ENCODE measurements at regions not wholly inside any gene's neighbourhood (a gene's known extent, or its start where the extent isn't known, plus 50 kb on each side); places are given as distances from the start of the nearest gene placed in this dataset.

- no peak for TF ChIP-seq POLR2A (IDR thresholded peaks at IDR 0.05)
- TF ChIP-seq, protein P1, sequence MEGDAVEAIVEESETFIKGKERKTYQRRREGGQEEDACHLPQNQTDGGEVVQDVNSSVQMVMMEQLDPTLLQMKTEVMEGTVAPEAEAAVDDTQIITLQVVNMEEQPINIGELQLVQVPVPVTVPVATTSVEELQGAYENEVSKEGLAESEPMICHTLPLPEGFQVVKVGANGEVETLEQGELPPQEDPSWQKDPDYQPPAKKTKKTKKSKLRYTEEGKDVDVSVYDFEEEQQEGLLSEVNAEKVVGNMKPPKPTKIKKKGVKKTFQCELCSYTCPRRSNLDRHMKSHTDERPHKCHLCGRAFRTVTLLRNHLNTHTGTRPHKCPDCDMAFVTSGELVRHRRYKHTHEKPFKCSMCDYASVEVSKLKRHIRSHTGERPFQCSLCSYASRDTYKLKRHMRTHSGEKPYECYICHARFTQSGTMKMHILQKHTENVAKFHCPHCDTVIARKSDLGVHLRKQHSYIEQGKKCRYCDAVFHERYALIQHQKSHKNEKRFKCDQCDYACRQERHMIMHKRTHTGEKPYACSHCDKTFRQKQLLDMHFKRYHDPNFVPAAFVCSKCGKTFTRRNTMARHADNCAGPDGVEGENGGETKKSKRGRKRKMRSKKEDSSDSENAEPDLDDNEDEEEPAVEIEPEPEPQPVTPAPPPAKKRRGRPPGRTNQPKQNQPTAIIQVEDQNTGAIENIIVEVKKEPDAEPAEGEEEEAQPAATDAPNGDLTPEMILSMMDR (IDR thresholded peaks at IDR 0.05), result no peak
Observed at GRCh38 chr17:79518585-79519523, 92.0 kb downstream of the RBFOX3 start.

All from breast epithelium (tissue), 3 donors.